Loucy (cell line): ENCODE measurements at regions not wholly inside any gene's neighbourhood (a gene's known extent, or its start where the extent isn't known, plus 50 kb on each side); places are given as distances from the start of the nearest gene placed in this dataset.

Experiments used
- H2AFZ ChIP-seq: fragments of 200-600 bp; sonication (generic); 2 replicates; pipeline ENCODE4 v1.6.0; 2016; ENCODE audit warnings: antibody characterized with exemption, mild to moderate bottlenecking, low read length, moderate library complexity
- H3F3A ChIP-seq: fragments of 200-600 bp; 2 replicates; pipeline ENCODE4 v1.6.0; 2016; ENCODE audit warnings: antibody characterized with exemption, low read depth, mild to moderate bottlenecking
- H3K27me3 ChIP-seq: fragments of 200-600 bp; sonication (generic); 2 replicates; pipeline ENCODE4 v1.6.1; 2014; ENCODE audit warnings: low read length, mild to moderate bottlenecking; ENCODE audit not compliant: insufficient read depth, poor library complexity, severe bottlenecking
- H3K36me3 ChIP-seq: fragments of 200-600 bp; sonication (generic); 2 replicates; pipeline ENCODE4 v1.6.1; 2016; ENCODE audit warnings: low read length; ENCODE audit not compliant: insufficient read depth
- H3K4me1 ChIP-seq: fragments of 200-600 bp; sonication (generic); 2 replicates; pipeline ENCODE4 v1.5.1; 2014; ENCODE audit warnings: low read length, mild to moderate bottlenecking; ENCODE audit not compliant: insufficient read depth, poor library complexity, severe bottlenecking
- H3K4me2 ChIP-seq: fragments of 200-600 bp; sonication (generic); 2 replicates; pipeline ENCODE4 v1.6.0; 2014; ENCODE audit warnings: antibody characterized with exemption, low read length, low read depth, mild to moderate bottlenecking; ENCODE audit not compliant: poor library complexity, severe bottlenecking
- H3K4me3 ChIP-seq: fragments of 200-600 bp; sonication (generic); 2 replicates; pipeline ENCODE4 v1.5.1; 2014; ENCODE audit warnings: low read length, mild to moderate bottlenecking, mixed read lengths; ENCODE audit not compliant: poor library complexity, severe bottlenecking
- H3K79me2 ChIP-seq: fragments of 200-600 bp; sonication (generic); 2 replicates; pipeline ENCODE4 v1.6.1; 2014; ENCODE audit warnings: low read length; ENCODE audit not compliant: insufficient read depth
- H3K9ac ChIP-seq: fragments of 200-600 bp; sonication (generic); 2 replicates; pipeline ENCODE4 v1.6.0; 2014; ENCODE audit warnings: mild to moderate bottlenecking, low read depth, low read length, moderate library complexity; ENCODE audit not compliant: poor library complexity, severe bottlenecking
- H3K9me2 ChIP-seq: fragments of 200-600 bp; sonication (generic); replicated peaks from 2 replicates; pipeline ENCODE4 v1.6.1; 2016; ENCODE audit warnings: low read depth, low read length, mixed read lengths
- H3K9me3 ChIP-seq: fragments of 200-600 bp; sonication (generic); 2 replicates; pipeline ENCODE4 v1.6.1; 2014; ENCODE audit warnings: mild to moderate bottlenecking, antibody characterized with exemption, low read length, low read depth; ENCODE audit not compliant: insufficient read depth
- H4K20me1 ChIP-seq: fragments of 200-600 bp; sonication (generic); 2 replicates; pipeline ENCODE4 v1.6.0; 2014; ENCODE audit warnings: antibody characterized with exemption, low read length, mild to moderate bottlenecking; ENCODE audit not compliant: insufficient read depth, poor library complexity, severe bottlenecking
- CTCF ChIP-seq: fragments of 200-600 bp; sonication (generic); conservative IDR thresholded peaks from 2 replicates; pipeline ENCODE4 v1.5.1; 2014; ENCODE audit warnings: mild to moderate bottlenecking, antibody characterized with exemption, low read length
- EZH2phosphoT487 ChIP-seq: fragments of 200-600 bp; IDR thresholded peaks from 2 replicates; pipeline ENCODE4 v1.6.1; 2018; ENCODE audit warnings: antibody characterized with exemption, mild to moderate bottlenecking, moderate library complexity, borderline replicate concordance

- Histone ChIP-seq H3K4me3 (no peak overlapping the region), H3K9ac (no peak overlapping the region), H2AFZ (no peak overlapping the region), H3K4me1 (no peaks in the 10 kb centered on the region), H4K20me1 (no peaks in the 10 kb centered on the region), H3F3A (no peaks in the 10 kb centered on the region), H3K9me2 (no peaks in the 10 kb centered on the region), H3K27me3 (no peaks in the 10 kb centered on the region), H3K36me3 (no peaks in the 10 kb centered on the region), H3K9me3 (no peaks in the 10 kb centered on the region), H3K4me2 (no peak overlapping the region), H3K79me2 (no peaks in the 10 kb centered on the region)
- no peak for TF ChIP-seq EZH2phosphoT487
- no peak for TF ChIP-seq CTCF
Observed at GRCh38 chr13:60933638-60934037, 482.0 kb downstream of the PCDH20 start.

GRCh38 chr13:60931858-60932546, 483.6 kb downstream of the PCDH20 start:
- H3K9ac ChIP-seq, result no peak overlapping the region
- H2AFZ ChIP-seq, result no peak overlapping the region
- no peaks in the 10 kb centered on the region for H3F3A ChIP-seq
- H4K20me1 ChIP-seq, result no peaks in the 10 kb centered on the region
- H3K9me2 ChIP-seq, result no peaks in the 10 kb centered on the region
- H3K4me2 ChIP-seq, result no peak overlapping the region
- H3K4me3 ChIP-seq, result no peak overlapping the region
- no peaks in the 10 kb centered on the region for H3K27me3 ChIP-seq
- no peaks in the 10 kb centered on the region for H3K36me3 ChIP-seq
- TF ChIP-seq CTCF, result no peak
- TF ChIP-seq EZH2phosphoT487, result no peak
- no peaks in the 10 kb centered on the region for H3K4me1 ChIP-seq
- H3K79me2 ChIP-seq, result no peaks in the 10 kb centered on the region
- no peaks in the 10 kb centered on the region for H3K9me3 ChIP-seq

- TF ChIP-seq CTCF (no peak), EZH2phosphoT487 (no peak)
- no peak overlapping the region for H3K4me2 ChIP-seq
- H3K9me3 ChIP-seq, result no peaks in the 10 kb centered on the region
- H3F3A ChIP-seq, result no peaks in the 10 kb centered on the region
- H3K4me3 ChIP-seq, result no peak overlapping the region
- H4K20me1 ChIP-seq, result no peaks in the 10 kb centered on the region
- no peak overlapping the region for H3K9ac ChIP-seq
- H3K79me2 ChIP-seq, result no peaks in the 10 kb centered on the region
- H3K27me3 ChIP-seq, result no peaks in the 10 kb centered on the region
- H3K4me1 ChIP-seq, result no peaks in the 10 kb centered on the region
- H2AFZ ChIP-seq, result no peak overlapping the region
- H3K36me3 ChIP-seq, result no peaks in the 10 kb centered on the region
- H3K9me2 ChIP-seq, result no peaks in the 10 kb centered on the region
Observed at GRCh38 chr13:60925686-60926085, 490.0 kb downstream of the PCDH20 start.
